Smooth muscle cell (in vitro differentiated cells): ENCODE measurements at regions not wholly inside any gene's neighbourhood (a gene's known extent, or its start where the extent isn't known, plus 50 kb on each side); places are given as distances from the start of the nearest gene placed in this dataset.

Experiments used
- DNase-seq: peaks from one replicate; lab custom pipeline; 2025; ENCODE audit not compliant: unreplicated experiment; lab: John Stamatoyannopoulos, UW
- H2AFZ ChIP-seq: fragments of 200-600 bp; sonication (generic); 2 replicates; pipeline ENCODE4 v1.6.0; 2016; ENCODE audit warnings: antibody characterized with exemption, low read depth, mild to moderate bottlenecking
- H3F3A ChIP-seq: fragments of 200-600 bp; sonication (generic); 2 replicates; pipeline ENCODE4 v1.6.0; 2017; ENCODE audit warnings: antibody characterized with exemption, low read depth
- H3K27ac ChIP-seq: fragments of 200-600 bp; sonication (generic); 2 replicates; pipeline ENCODE4 v1.5.1; 2016; ENCODE audit warnings: low read depth, mild to moderate bottlenecking
- H3K27me3 ChIP-seq: fragments of 200-600 bp; sonication (generic); 2 replicates; pipeline ENCODE4 v1.6.1; 2016; ENCODE audit warnings: low read depth, mild to moderate bottlenecking
- H3K36me3 ChIP-seq: fragments of 200-600 bp; sonication (generic); 2 replicates; pipeline ENCODE4 v1.5.1; 2016; ENCODE audit warnings: low read depth
- H3K4me1 ChIP-seq: fragments of 200-600 bp; sonication (generic); 2 replicates; pipeline ENCODE4 v1.5.1; 2016; ENCODE audit warnings: low read depth
- H3K4me2 ChIP-seq: fragments of 200-600 bp; sonication (generic); 2 replicates; pipeline ENCODE4 v1.6.0; 2016; ENCODE audit warnings: mild to moderate bottlenecking
- H3K4me3 ChIP-seq: fragments of 200-600 bp; sonication (generic); 2 replicates; pipeline ENCODE4 v1.5.1; 2016; ENCODE audit warnings: mild to moderate bottlenecking
- H3K79me2 ChIP-seq: fragments of 200-600 bp; sonication (generic); 2 replicates; pipeline ENCODE4 v1.6.0; 2016; ENCODE audit warnings: low read depth, mild to moderate bottlenecking
- H3K9ac ChIP-seq: fragments of 200-600 bp; sonication (generic); 2 replicates; pipeline ENCODE4 v1.6.0; 2016; ENCODE audit warnings: low read depth
- H3K9me3 ChIP-seq: fragments of 200-600 bp; sonication (generic); replicated peaks from 2 replicates; pipeline ENCODE4 v1.5.1; 2016; ENCODE audit warnings: low read depth
- H4K20me1 ChIP-seq: fragments of 200-600 bp; sonication (generic); 2 replicates; pipeline ENCODE4 v1.6.0; 2016; ENCODE audit warnings: low read depth
- WGBS: methylation state at CpG from one replicate; pipeline ENCODE4 v1.1.7; 2016; ENCODE audit warnings: low lambda C conversion rate; 5-methylcytosine and 5-hydroxymethylcytosine counted together
- TF ChIP-seq, protein P1 (sequence below): fragments of 200-600 bp; sonication (generic); IDR thresholded peaks from 2 replicates; pipeline ENCODE4 v1.5.1; 2017; ENCODE audit warnings: borderline replicate concordance, mild to moderate bottlenecking, antibody characterized with exemption; ENCODE audit not compliant: insufficient read depth, poor library complexity, severe bottlenecking

DNA sequence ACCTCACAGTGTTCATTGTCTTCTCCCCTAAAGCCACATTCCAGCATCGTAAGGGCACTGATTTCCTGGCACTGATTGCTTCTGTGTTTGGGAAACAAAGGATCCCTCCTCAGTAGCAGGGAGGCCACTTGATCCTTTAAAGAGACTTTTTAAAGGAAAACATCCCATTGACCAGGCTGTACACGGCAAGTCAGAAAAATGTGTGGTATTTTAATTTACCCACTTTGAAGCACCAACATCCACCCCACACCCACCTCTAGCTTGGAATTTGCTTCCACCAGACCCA lies 364.9 kb downstream of the SHANK2 start:
- TF ChIP-seq, protein P1, sequence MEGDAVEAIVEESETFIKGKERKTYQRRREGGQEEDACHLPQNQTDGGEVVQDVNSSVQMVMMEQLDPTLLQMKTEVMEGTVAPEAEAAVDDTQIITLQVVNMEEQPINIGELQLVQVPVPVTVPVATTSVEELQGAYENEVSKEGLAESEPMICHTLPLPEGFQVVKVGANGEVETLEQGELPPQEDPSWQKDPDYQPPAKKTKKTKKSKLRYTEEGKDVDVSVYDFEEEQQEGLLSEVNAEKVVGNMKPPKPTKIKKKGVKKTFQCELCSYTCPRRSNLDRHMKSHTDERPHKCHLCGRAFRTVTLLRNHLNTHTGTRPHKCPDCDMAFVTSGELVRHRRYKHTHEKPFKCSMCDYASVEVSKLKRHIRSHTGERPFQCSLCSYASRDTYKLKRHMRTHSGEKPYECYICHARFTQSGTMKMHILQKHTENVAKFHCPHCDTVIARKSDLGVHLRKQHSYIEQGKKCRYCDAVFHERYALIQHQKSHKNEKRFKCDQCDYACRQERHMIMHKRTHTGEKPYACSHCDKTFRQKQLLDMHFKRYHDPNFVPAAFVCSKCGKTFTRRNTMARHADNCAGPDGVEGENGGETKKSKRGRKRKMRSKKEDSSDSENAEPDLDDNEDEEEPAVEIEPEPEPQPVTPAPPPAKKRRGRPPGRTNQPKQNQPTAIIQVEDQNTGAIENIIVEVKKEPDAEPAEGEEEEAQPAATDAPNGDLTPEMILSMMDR = no peak
- Histone ChIP-seq H3K9me3 (no peaks in the 10 kb centered on the region), H3K4me2 (no peak overlapping the region), H4K20me1 (no peaks in the 10 kb centered on the region), H2AFZ (no peak overlapping the region), H3F3A (no peaks in the 10 kb centered on the region), H3K27ac (no peak overlapping the region), H3K36me3 (no peaks in the 10 kb centered on the region), H3K4me3 (no peak overlapping the region), H3K79me2 (no peaks in the 10 kb centered on the region), H3K27me3 (no peaks in the 10 kb centered on the region), H3K4me1 (peaks cover 18% of the 10 kb centered on the region), H3K9ac (no peak overlapping the region)
- WGBS = 57% methylated on average over 2 of the region's 2 CpGs
- no peak for DNase-seq

DNA sequence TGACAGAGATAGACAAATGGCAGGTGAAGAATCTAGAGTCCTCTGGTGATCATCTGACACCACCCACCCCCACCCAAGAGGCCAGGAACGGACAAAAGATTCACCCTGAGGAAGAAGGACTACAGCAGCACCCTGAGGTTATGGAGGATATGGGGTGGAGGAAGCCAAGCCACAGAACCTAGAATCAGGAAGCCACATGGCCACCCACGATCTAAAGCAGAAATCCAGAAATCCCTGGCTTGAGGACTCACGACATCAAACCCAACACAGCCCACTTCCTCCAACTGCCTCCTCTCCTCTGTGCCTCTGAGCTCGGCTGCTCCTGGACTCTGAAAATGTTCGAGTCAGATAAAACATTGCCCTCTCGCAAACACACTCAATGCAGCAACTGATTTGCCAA lies 364.3 kb downstream of the SHANK2 start:
- Histone ChIP-seq H3F3A (no peaks in the 10 kb centered on the region), H3K4me1 (peaks cover 18% of the 10 kb centered on the region), H3K27me3 (no peaks in the 10 kb centered on the region), H3K9ac (no peak overlapping the region), H3K4me2 (no peak overlapping the region), H3K9me3 (no peaks in the 10 kb centered on the region), H3K4me3 (no peak overlapping the region), H4K20me1 (no peaks in the 10 kb centered on the region), H3K27ac (no peak overlapping the region), H3K36me3 (no peaks in the 10 kb centered on the region), H2AFZ (no peak overlapping the region), H3K79me2 (no peaks in the 10 kb centered on the region)
- DNase-seq = no peak
- WGBS = 85% methylated on average over 6 of the region's 6 CpGs
- TF ChIP-seq, protein P1 = no peak

DNA sequence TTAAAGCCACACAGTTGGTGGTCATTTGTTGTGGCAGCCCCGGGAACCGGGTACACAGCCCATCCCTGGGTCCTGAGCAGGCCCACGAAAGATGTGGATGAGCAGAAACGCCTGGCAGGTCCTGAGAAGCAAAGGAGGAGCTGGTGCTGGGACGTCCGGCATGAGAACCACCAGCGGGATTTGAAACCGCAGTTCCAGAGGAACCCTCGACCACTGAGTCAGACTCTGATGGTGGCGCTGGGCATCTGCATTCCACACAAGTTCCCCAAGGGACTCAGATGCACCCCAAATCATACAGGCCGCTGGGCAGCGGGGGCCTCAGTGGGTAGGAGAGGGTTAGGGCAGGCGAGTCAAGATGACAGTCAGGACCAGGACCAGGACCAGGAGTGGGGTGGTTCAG lies 363.0 kb downstream of the SHANK2 start:
- Histone ChIP-seq H3K4me2 (no peak overlapping the region), H2AFZ (no peak overlapping the region), H3F3A (no peaks in the 10 kb centered on the region), H3K9ac (no peak overlapping the region), H3K9me3 (no peaks in the 10 kb centered on the region), H3K36me3 (no peaks in the 10 kb centered on the region), H3K79me2 (no peaks in the 10 kb centered on the region), H3K27me3 (no peaks in the 10 kb centered on the region), H3K4me1 (peaks cover 18% of the 10 kb centered on the region), H3K4me3 (no peak overlapping the region), H3K27ac (no peak overlapping the region), H4K20me1 (no peaks in the 10 kb centered on the region)
- TF ChIP-seq, protein P1 = no peak
- whole genome bisulfite sequencing = 88% methylated on average over 13 of the region's 13 CpGs
- DNase-seq = no peak

DNA sequence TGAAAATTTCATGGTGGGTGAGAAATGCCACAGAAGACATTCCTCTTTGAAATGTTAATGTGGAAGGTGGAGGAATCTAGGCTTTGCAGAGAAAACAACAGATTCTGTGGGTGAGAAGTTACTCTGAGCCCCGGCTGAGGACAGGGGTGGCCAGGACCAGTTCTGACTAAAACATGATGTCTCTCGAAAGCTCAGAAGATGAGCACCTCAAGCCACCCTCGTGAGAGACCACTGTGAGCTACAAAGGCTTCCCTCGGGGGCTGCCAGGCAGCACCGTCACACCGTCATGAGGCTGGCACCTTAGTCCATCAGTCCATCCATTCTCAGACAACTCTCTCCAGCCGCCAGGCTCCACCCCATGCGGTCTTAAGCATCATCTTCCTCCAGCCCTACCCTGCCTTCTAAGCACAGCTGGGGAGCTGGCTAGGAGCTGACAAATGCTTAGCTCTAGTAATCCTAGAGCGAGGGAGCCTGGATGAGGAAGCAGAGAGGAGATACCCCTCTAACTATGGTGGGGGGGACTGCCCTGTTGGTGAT lies 360.5 kb downstream of the SHANK2 start:
- Histone ChIP-seq H3K4me3 (no peak overlapping the region), H4K20me1 (no peaks in the 10 kb centered on the region), H3K36me3 (no peaks in the 10 kb centered on the region), H3K9me3 (no peaks in the 10 kb centered on the region), H2AFZ (no peak overlapping the region), H3K27me3 (no peaks in the 10 kb centered on the region), H3K9ac (no peak overlapping the region), H3F3A (no peaks in the 10 kb centered on the region), H3K79me2 (no peaks in the 10 kb centered on the region), H3K27ac (no peak overlapping the region), H3K4me1 (peaks cover 12% of the 10 kb centered on the region), H3K4me2 (no peak overlapping the region)
- WGBS = 83% methylated on average over 9 of the region's 9 CpGs
- no peak for DNase-seq
- TF ChIP-seq, protein P1 = no peak
